22Rv1 (cell line): ENCODE measurements at regions not wholly inside any gene's neighbourhood (a gene's known extent, or its start where the extent isn't known, plus 50 kb on each side); places are given as distances from the start of the nearest gene placed in this dataset.

Source experiments
- ZFX ChIP-seq: fragments of 450-650 bp; IDR thresholded peaks from 2 replicates; pipeline ENCODE4 v1.6.1; 2017; ENCODE audit warnings: antibody characterized with exemption, borderline replicate concordance
- TF ChIP-seq, protein P1 (sequence below): fragments of 450-650 bp; IDR thresholded peaks from 2 replicates; pipeline ENCODE4 v1.5.1; 2017; ENCODE audit warnings: mild to moderate bottlenecking

DNA sequence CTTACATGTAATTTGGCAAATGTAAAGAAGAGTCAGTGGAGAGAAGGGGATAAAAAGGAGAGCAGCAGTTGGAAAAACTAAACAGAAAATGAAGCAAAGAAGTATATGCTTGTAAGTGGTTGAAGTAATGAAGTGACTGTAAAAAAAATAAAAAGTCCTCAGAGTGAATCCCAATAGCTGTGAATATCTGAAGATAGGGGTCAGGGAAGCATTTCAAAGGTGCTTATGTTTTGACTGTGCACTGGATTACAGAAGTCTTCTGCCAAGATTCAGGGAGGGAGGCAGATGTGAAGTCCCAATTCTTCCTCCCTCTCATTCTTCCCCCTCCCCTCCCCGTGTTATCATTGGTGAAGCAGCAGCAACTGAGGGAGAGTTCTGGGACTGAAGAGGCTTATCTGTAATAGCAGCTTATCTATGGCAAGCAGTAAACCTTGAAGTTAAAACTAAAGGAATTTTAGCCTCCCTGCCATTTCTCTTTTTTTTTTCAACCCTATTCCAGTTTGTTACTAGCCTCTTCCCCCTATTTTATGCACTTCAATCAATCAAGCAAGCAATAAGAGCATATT lies 597.9 kb downstream of the IGSF11 start:
- TF ChIP-seq, protein P1, sequence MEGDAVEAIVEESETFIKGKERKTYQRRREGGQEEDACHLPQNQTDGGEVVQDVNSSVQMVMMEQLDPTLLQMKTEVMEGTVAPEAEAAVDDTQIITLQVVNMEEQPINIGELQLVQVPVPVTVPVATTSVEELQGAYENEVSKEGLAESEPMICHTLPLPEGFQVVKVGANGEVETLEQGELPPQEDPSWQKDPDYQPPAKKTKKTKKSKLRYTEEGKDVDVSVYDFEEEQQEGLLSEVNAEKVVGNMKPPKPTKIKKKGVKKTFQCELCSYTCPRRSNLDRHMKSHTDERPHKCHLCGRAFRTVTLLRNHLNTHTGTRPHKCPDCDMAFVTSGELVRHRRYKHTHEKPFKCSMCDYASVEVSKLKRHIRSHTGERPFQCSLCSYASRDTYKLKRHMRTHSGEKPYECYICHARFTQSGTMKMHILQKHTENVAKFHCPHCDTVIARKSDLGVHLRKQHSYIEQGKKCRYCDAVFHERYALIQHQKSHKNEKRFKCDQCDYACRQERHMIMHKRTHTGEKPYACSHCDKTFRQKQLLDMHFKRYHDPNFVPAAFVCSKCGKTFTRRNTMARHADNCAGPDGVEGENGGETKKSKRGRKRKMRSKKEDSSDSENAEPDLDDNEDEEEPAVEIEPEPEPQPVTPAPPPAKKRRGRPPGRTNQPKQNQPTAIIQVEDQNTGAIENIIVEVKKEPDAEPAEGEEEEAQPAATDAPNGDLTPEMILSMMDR: no peak
- no peak for TF ChIP-seq ZFX
